Activated CD4-positive, CD25-positive, alpha-beta regulatory T cell (primary cell): ENCODE measurements at regions not wholly inside any gene's neighbourhood (a gene's known extent, or its start where the extent isn't known, plus 50 kb on each side); places are given as distances from the start of the nearest gene placed in this dataset.
"Not testable (repeated sequence)": the region's sequence is repeated elsewhere in the genome, so short reads cannot be mapped to it uniquely, and the experiment has no call there.

Source experiments
- DNase-seq, 4 experiments: peaks; one replicate each; lab custom pipeline; 2025; lab: John Stamatoyannopoulos, UW

DNA sequence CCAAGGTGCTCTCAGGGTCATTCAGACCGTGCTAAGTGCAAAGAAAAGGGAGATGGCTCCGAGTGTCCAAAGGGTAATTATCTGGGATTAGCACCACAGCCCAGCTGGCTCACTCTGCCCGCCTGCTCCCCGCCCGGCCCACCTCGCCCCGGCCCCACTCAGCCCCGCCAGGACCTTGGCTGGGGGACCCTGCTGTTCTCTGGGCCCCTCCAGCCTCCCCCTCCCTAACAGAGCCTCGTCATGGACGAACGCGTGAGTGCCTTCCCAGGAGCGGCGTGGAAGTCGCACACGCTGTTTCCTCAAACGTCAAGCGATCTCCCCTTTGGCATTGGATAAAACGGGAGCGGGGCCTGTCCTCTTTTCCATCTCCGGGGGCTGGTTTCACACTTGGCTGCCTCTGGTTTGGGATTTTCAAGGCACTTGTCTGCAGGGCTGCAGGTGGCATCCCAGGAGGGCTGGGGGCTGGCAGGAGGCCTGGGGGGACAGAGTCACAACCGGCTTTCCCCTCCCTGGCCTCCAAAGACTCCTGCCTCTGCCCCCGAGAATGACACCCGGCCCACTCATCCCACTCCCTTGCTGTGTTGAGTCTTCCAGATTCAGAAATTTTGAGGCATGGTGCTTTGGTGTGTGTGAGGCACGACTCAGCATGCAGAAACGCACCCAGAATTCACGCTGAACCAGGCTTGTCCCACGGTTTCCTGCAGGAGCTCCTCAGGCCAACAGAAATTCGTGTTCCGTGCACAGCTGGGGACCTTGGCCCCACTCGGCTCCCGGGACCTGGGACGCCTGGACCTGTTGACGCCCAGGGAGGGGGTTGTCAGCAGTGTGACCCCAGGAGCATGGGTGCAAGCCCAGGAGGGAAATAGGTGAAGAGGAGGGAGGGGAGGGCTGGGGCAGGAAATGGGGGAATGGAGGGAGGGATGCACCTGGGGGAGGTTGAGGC lies 110.0 kb downstream of the PDGFA start:
- DNase-seq, result no peak

DNA sequence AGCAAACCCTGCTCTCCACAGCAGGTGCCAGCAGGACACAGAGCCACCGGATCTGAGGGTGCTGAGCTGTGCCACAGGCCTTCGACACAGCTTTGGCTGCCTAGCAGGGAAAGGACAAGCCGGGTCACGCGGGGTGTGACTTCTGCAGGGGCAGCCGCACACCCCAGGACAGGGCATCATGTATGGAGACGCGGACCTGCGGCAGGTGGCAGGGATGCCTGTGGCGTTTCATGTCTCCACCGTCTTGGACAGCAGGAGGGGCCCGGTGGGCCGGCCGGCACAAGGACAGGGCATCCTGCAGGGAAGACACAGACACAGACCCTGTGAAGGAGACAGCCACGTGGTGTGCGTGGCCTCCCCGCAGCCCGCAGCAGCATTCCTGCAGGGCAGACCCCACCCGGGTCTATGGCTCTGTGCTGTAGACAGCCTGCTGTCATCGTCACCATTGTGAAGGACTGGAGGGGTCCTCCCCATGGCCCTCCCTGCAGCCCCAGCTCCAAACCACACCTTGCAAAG lies 109.2 kb downstream of the PDGFA start:
- no peak for DNase-seq

DNA sequence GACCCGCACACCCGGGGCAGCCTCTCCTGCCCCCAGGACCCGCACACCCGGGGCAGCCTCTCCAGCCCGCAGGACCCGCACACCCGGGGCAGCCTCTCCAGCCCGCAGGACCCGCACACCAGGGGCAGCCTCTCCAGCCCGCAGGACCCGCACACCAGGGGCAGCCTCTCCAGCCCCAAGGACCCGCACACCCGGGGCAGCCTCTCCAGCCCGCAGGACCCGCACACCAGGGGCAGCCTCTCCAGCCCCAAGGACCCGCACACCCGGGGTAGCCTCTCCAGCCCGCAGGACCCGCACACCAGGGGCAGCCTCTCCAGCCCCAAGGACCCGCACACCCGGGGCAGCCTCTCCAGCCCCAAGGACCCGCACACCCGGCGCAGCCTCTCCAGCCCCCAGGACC lies 108.5 kb downstream of the PDGFA start:
- DNase-seq, result not testable (repeated sequence)

DNA sequence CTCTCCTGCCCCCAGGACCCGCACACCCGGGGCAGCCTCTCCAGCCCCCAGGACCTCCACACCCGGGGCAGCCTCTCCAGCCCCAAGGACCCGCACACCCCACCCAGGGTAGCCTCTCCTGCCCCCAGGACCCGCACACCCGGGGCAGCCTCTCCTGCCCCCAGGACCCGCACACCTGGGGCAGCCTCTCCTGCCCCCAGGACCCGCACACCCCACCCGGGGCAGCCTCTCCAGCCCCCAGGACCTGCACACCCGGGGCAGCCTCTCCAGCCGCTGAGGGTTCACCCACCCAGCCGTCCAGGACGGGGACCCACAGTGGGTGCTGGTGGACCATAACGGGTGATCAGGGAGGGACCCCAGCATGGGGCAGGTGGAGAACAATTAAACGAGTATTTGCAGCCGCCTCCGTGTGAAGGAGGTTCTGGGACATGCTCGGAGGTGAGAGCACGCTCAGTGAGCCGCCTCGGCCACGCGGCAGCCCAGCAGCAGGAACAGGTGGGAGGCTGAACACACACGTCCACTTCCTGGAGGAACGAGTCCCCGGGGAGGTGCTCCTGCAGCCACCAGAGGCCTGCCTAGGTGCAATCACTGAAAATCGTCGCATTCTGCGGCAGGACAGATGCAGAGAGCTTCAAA lies 107.9 kb downstream of the PDGFA start:
- no peak for DNase-seq

DNA sequence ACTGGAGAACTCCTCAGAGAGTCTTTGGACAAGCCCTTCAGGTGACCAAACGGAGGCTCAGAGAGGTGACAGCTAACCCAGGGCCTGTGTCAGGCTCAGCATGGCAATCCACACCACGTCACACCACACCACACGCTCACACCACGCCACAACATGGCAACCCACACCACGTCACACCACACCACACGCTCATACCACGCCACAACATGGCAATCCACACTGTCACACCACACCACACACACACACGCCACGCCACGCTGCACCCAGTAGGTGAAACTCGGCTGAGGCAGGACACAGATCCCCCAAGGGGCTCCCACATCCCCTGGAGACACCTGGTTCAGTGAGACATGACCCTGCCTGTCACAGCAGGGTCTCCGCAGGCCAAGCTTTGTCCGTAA lies 107.3 kb downstream of the PDGFA start:
- no peak for DNase-seq

DNA sequence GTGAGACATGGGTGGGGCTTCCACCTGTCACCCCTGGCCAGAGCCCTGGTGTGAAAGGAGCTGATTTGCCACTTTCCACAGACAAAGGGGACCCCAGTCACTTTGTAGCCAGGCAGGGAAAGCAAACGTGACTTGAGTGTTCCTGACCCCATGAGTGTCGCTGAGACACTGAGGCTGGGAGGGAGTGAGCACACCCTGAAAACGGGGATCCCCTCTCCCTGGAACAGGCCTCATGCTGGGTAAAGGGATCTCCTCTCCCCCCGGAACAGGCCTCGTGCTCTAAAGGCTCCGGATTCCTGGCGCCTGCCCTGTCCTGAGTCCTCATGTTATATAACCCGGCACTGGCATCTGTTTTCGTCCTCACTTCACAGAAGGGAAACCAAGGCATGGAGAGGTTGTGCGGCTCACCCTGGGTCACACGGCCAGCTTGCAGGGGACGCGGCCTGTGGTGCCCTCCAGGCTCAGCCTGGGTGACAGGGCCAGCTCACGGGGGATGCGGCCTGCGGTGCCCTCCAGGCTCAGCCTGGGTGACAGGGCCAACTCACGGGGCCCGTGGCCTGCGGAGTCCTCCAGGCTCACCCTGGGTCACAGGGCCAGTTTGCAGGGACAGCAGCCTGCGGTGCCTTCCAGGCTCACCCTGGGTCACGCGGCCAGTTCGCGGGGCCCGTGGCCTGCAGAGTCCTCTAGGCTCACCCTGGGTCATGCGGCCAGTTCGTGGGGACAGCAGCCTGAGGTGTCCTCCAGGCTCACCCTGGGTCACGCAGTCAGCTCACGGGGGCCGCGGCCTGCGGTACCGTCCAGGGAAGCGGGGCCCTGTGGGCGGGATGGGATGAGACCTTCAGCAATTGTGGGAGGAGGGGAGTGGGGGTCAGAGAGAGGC lies 104.7 kb downstream of the PDGFA start:
- no peak for DNase-seq

DNA sequence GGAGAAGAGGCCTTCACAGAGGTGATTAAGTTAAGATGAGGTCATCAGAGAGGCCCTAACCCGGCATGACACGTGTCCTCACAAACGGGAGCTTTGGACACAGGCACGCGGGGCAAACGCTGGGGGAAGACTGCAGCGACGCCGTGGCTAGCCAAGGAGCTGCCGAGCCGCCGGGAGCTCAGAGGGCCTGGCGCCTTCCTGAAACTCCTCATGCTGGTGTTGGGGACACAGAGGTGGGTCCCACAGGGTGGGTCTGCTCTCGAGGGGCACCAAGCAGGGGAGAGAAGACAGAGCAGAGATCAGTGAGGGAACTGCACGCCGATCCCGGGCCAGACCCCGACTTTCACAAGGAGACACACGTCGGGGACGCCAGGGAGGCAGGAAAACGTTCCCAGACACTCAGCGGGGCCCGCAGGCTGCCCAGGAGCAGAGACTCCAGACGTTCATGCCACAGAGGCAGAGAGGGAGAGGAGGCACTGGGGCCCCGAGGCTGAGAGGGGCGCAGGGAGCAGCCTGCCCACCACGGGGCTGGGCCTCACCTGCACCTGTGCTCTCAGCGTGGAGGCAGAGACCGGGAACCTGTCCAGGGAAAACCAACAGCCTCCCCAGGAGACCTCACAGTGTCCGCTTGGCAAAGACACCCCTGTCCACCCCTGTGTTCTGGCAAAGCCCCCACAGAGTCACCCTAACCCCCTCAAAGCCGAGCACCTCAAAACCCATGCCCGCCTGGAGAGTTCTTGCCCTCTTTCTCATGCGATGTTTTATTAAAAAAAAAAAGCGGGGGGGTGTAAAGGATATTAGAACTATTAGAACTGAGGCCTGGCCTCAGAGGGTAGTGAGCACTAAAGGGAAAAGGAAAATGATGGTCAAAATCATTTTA lies 103.8 kb downstream of the PDGFA start:
- DNase-seq, result no peak

DNA sequence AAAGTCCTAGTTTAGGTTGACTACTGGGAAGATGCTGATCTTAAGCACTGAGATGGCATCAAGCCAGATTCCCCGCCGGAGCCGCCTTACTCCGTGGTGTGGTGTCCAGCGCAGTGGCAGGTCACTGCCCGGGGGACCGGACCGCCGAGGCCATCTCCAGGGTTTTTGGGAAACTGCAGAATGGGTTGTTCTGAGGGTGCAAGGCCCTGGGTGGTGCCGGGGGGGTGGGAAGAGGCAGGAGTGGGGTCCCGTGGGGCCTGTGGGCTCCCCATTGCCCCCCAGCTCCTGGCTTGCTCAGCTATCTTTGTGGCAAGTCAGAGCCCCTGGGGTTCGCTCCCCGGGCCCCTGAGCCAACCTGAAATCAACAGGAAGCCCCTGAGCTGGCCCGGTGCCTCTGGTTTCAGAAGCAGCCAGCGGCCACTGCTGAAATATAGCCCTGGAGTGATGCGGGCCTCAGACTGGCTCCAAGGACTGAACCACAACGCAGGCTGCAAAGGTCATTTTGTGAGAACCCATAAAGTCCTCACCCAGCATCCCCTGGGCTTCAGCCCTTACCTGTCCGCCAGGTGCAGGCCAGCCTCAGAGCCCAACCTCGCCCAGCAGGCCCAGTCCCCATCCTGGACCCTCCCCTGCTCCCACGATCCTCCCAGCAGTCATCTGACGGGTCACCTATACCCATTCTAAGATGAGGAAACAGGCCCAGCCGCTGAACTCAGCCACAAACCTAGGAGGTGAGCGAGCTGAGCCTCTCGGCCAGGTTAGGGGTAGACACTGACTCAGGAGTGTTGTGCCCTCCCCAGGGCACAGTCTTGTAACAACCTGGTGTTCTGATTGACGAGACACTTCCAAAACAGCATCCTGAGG lies 102.7 kb downstream of the PDGFA start:
- DNase-seq, result no peak

DNA sequence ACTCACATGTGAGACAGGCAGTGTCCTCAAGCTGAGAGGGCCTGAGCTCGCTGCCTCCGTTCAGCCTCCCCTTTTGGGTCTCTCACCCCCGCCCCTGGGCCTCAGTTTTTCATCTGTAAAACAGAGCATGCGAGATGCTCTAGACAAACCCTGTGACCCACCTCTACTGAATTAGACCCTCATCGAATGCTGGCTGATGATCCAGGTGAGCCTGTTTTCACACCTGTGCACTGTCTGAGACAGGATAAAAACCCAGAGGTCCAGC lies 102.1 kb downstream of the PDGFA start:
- no peak for DNase-seq

DNA sequence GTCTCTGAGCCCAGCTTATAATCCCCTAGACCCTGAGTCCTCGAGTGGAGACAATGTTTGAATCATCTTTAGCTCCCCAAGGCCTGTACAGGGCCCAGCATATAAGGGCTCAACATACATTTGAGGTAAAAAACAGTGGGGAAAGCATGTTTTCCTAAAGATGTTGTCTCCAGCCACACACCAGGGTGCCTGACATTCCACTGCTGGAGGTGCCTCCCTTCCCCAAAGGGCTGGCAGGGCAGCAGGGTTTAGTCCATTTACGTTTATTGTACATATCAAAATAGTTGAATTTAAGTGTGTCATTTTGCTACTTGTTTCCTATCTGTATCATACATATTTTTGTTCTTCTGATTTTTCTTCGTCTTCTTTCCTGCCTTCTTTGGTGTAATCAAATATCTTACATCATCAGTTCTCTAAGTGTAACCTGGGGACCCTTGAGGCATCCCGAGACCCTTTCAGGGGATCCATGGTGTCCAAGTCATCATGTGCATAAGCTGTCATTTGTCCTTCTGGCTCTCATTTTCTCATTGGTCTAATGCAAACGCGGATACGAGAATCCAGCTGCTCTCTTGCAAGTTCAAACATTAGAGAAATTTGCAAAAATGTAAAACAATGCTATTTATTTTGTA lies 101.6 kb downstream of the PDGFA start:
- DNase-seq, result no peak

DNA sequence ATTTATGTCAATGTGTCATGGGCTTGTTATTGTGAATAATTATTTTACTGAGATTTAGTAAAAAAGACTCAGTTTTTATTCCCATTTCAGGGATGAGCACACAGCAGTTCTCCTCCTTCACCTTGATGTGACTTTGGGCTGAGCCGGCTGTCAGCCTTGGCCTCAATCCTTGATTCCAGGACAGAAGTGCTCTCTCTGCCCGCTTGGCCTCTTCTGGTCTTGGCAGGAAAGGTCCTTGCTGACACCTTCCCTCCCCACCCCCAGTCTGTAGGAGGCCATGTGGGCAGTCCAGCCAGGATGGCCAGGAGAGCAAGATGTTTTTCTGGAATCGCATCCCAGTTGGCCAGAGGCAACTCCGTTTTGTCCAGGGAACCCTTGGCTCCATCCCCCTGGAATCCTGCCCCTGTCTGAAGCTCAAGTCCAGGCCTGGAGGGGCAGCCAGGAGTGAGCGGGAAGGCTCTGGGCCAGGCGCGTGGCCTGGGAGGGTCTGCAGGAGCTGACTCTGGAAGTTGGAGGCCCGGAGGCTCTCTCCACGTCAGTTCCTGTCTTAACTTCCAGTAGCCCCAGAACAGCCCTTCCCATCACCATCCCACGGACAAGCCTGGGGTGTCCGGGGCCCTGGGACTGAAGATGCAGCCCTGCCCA lies 100.9 kb downstream of the PDGFA start:
- DNase-seq, result no peak

DNA sequence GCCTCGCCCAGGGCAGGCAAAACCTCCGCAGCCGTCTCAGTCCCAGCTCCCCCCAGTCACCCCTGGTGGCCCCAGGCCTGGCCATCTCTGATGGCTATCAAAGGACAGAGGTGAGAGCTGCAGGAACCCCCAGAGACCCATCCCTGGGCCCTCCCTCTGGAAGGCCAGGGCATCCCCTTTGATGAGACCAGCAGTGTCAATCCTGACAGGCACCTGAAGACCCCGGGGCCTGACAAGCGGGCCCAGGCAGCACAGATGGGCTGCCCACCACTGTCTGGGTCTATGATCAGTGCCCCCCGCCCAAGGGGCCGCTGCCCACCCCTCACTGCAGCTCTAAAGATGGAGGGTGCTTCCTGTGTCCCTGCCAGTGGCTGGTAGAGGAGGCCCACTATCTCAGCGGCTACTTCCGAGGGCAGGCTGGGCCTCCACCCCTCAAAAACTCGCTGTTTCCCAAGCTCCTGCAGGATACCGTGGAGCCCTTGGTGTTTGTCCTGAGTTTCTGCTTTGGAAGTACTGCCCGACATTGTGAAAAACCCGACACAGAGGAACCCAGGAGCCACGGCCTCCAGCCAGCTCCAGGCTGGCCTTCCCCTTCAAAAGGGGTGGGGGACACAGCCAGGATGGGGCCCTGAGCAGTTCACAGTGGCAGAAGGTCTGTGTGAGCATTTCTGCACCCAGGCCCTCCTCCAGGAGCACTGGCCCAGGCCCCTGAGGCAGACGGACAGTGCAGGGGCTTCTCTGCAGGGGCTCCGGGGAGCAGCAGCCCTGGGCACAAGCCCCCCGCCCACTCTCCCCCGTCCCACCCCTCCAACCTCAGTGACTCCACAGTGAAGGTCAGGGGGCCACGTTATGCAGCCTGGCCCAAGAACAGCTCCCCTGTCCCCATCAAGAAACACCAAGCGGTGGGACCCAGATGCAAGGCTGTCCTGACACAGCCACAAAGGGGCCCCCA lies 99.2 kb downstream of the PDGFA start:
- no peak for DNase-seq

DNA sequence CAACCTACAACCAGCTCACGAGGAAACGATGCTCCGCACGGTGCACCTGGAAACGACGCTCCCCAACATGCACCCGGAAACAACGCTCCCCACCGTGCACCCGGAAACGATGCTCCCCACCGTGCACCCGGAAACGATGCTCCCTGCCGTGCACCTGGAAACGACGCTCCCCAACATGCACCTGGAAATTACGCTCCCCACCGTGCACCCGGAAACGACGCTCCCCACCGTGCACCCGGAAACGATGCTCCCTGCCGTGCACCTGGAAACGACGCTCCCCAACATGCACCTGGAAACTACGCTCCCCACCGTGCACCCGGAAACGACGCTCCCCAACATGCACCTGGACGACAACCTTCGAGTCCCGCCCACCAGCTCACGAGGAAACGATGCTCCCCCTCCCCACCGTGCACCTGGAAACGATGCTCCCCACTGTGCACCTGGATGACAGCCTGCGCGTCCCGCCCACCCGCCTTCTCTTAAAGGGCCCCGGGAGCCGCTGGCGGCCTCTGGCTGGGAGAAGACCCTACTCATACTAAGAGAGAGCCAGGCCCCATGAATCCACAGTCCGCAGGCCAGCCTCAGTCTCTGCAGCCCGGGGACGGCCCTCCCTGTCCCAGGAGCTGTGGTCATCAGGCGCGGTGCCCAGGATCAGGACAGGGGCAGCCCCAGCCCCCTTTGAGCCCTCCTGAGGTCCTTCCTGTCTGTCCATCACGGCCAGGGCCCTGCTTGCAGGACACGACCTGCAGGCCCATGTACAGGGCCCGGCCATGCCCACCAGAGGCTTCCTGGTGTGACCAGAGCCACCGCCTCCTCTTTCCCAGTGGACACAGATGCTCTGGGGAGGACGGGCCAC lies 98.3 kb downstream of the PDGFA start:
- DNase-seq, result no peak

DNA sequence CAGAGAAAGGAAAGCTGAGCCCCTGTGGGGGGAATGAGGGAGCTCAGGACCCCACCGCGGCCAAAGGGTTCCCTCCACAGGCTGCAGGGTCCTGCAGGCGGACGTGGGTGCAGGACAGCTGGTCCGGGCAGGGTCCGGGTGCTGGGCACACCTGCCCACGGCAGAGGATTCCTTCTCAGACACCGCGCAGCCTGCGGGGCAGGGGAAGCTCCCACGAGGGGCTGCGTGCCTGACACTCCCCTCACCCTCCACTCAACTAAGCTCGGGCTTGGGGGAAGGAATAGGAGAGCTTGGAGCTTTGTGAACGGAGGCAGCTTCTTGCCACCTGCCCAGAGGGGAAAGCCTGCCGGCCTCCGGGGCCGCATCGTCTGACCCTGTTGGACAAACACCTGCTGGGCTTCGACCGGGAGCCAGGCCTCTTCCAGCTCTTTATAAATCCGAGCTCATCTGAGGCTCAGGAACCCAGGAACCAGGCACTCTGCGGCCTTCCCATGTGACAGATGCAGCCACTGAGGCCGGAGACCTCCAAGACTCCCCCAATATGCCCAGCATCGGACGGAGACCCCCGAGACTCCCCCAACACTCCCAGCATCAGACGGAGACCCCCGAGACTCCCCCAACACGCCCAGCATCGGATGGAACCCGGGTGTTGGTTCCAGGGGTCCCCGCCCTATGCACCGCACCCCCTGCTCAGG lies 97.3 kb downstream of the PDGFA start:
- DNase-seq, result no peak

DNA sequence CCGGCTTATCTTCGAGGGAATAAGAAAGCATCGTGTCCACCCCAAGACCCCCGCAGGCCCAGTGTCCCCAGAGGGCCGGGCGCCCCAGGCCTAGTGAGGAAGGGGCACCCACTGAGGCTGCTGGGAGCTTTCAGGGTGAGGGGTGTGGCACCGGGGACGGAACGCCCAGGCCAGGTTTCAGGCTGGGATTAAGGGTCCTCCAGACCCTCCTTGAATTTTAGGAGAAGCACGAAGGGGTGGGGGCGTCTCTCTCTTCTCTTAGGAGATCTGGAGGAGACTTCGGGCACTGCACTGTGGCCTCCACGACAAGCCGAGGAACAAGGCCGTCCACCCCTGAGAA lies 96.8 kb downstream of the PDGFA start:
- no peak for DNase-seq

DNA sequence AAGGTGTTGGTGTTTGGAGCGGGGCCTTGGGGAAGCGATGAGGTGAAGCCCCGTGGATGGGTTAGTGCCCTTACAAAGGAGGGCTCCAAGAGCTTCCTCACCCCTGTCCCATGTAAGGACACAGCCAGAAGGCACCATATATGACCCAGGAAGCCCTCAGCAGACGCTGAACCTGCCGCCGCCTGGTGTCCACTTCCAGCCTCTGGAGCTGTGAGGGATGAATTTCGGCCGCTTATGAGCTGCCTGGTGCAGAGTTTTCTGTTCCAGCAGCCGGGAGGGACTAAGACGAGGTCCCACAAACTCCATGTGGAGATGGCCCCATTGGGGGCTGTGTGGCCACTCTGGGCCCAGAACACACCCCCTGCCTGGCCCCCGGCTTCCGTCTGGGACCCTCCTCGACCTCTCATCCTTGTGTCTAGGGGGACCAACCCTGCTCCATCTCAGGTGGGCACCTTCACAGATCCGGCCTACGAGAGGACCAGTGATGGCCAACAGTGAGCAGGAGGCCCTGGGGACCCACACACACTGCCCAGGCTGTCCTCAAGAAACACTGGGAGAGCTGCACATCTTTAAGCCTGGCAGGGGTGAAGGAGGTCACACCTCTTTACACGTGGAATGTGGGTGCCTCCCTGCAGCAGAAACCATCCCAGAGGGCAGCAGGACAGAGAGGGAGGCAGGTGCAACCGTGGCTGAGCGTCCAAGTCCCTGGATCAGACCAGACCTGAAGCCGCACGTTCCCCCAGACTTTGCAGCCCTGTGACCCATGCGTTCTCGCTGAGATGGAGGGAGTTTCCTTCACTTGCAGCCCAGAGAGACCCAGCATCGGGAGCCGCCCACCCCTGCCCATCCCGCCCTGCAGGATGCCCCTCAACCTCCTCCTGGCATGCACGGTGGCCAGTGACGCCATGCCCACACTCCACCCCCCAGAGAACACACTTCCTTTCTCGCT lies 96.1 kb downstream of the PDGFA start:
- DNase-seq, result no peak
